ENCODE measurements at regions not wholly inside any gene's neighbourhood (a gene's known extent, or its start where the extent isn't known, plus 50 kb on each side); places are given as distances from the start of the nearest gene placed in this dataset.

GRCh38 chr6:44062771-44063560, 64.3 kb downstream of the MRPL14 start:
- peak overlapping the region; percentile 37 for H3K14ac ChIP-seq (ENCODE audit: low read length)

DNA sequence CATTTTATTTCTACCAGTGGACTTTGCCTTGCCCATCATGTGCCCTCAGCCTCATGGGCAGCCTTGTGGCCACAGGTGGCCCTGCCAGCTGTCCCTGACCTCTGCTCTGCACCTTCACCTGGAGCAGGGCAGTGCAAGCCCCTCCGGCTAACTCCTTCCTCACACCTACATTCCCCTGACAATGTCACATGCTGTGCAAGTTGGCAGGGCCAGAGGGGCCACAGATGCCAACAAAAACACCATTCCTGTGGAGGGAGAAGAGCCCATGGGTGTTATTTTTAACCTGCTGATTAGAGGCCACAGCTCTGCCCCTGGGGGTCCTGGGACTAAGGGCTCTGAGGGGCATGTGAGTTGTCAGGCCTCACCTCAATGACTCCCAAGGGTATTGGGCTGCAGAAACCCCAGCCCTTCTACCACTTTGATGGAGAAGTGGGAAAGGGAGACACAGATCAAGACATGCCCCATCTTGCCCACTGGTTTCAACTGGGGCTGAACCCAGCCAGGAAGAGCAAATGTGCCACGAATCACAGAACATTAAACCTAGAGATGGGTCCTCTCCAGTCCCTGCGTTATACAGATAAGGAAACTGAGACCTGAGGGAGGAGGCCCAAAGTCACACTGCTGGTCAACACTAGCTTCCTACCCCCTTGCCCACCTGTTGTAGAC, 65.0 kb downstream of the MRPL14 start:
- Histone ChIP-seq H3K4me1 (ENCODE audit: control insufficient read depth in 1 of 2, insufficient read depth in 2 of 2, low read length in 2 of 2) (peaks cover 38 to 43% of the 10 kb centered on the region in 2 experiments), H3K9ac (ENCODE audit: low read length) (no peak overlapping the region), H3K4ac (ENCODE audit: low read depth, low read length) (no peak overlapping the region), H3K79me2 (ENCODE audit: control insufficient read depth, insufficient read depth, low read length, poor library complexity) (no peaks in the 10 kb centered on the region), H3K4me3 (ENCODE audit: low read depth, low read length) (no peak overlapping the region), H3K14ac (ENCODE audit: low read length) (no peak overlapping the region), H3K27me3 (ENCODE audit: insufficient read depth, low read length) (no peaks in the 10 kb centered on the region), H2BK12ac (ENCODE audit: low read length) (peak overlapping the region; percentile 41), H3K4me2 (ENCODE audit: low read length) (no peak overlapping the region), H2AK5ac (ENCODE audit: low read length) (peak overlapping the region; percentile 22), H2AFZ (ENCODE audit: insufficient read depth, low read length, poor library complexity) (no peak overlapping the region), H4K8ac (ENCODE audit: low read depth, low read length) (no peak overlapping the region), H3K27ac (ENCODE audit: low read depth, low read length) (no peak overlapping the region), H3K36me3 (ENCODE audit: control insufficient read depth in 1 of 2, insufficient read depth in 2 of 2, low read length in 2 of 2) (no peaks in the 10 kb centered on the region), H2BK120ac (ENCODE audit: insufficient read depth, low read length, poor library complexity) (no peak overlapping the region), H4K91ac (ENCODE audit: low read depth, low read length) (peak overlapping the region; percentile 33), H2BK5ac (ENCODE audit: low read depth, low read length, poor library complexity) (no peak overlapping the region), H3K79me1 (ENCODE audit: low read length) (peaks cover 32% of the 10 kb centered on the region), H3K18ac (ENCODE audit: low read length) (peak overlapping the region; percentile 17), H3K9me3 (ENCODE audit: insufficient read depth, low read depth, low read length) (peaks cover 1% of the 10 kb centered on the region), H3K23ac (ENCODE audit: low read length) (no peak overlapping the region), H4K12ac (ENCODE audit: low read depth, low read length) (no peak overlapping the region)
- no CpG with 5 or more reads among the region's 3 CpGs for WGBS (ENCODE audit: extremely low coverage, insufficient coverage, insufficient read length)
- DNase-seq: no peak

More at GRCh38 chr6:44062771-44063560, 64.3 kb downstream of the MRPL14 start:
- H3K4me2 ChIP-seq (ENCODE audit: low read length): no peak overlapping the region
- H2BK120ac ChIP-seq (ENCODE audit: insufficient read depth, low read length, poor library complexity): peak overlapping the region; percentile 42
- peaks cover 31 to 35% of the 10 kb centered on the region in 2 experiments for H3K4me1 ChIP-seq (ENCODE audit: control insufficient read depth in 1 of 2, insufficient read depth in 2 of 2, low read length in 2 of 2)
- H4K8ac ChIP-seq (ENCODE audit: low read depth, low read length): no peak overlapping the region
- peak overlapping the region; percentile 60 for H2AK5ac ChIP-seq (ENCODE audit: low read length)
- peak overlapping the region; percentile 66 for H2BK12ac ChIP-seq (ENCODE audit: low read length)
- no peak overlapping the region for H4K12ac ChIP-seq (ENCODE audit: low read depth, low read length)
- H3K79me2 ChIP-seq (ENCODE audit: control insufficient read depth, insufficient read depth, low read length, poor library complexity): no peaks in the 10 kb centered on the region
- H3K18ac ChIP-seq (ENCODE audit: low read length): peak overlapping the region; percentile 24
- H2BK5ac ChIP-seq (ENCODE audit: low read depth, low read length, poor library complexity): no peak overlapping the region
- WGBS (ENCODE audit: extremely low coverage, insufficient coverage, insufficient read length): no CpG with 5 or more reads among the region's 20 CpGs
- DNase-seq: peak in 1 of 2 donors; percentile 26
- no peak overlapping the region for H3K23ac ChIP-seq (ENCODE audit: low read length)
- H3K9ac ChIP-seq (ENCODE audit: low read length): no peak overlapping the region
- H3K79me1 ChIP-seq (ENCODE audit: low read length): peaks cover 29% of the 10 kb centered on the region
- H3K27ac ChIP-seq (ENCODE audit: low read depth, low read length): no peak overlapping the region
- H3K9me3 ChIP-seq (ENCODE audit: insufficient read depth, low read depth, low read length): peaks cover 1% of the 10 kb centered on the region
- H4K91ac ChIP-seq (ENCODE audit: low read depth, low read length): peak overlapping the region; percentile 64
- no peak overlapping the region for H3K4me3 ChIP-seq (ENCODE audit: low read depth, low read length)
- no peaks in the 10 kb centered on the region for H3K36me3 ChIP-seq (ENCODE audit: control insufficient read depth in 1 of 2, insufficient read depth in 2 of 2, low read length in 2 of 2)
- H3K4ac ChIP-seq (ENCODE audit: low read depth, low read length): no peak overlapping the region
- no peaks in the 10 kb centered on the region for H3K27me3 ChIP-seq (ENCODE audit: insufficient read depth, low read length)
- peak overlapping the region; percentile 32 for H2AFZ ChIP-seq (ENCODE audit: insufficient read depth, low read length, poor library complexity)

DNA sequence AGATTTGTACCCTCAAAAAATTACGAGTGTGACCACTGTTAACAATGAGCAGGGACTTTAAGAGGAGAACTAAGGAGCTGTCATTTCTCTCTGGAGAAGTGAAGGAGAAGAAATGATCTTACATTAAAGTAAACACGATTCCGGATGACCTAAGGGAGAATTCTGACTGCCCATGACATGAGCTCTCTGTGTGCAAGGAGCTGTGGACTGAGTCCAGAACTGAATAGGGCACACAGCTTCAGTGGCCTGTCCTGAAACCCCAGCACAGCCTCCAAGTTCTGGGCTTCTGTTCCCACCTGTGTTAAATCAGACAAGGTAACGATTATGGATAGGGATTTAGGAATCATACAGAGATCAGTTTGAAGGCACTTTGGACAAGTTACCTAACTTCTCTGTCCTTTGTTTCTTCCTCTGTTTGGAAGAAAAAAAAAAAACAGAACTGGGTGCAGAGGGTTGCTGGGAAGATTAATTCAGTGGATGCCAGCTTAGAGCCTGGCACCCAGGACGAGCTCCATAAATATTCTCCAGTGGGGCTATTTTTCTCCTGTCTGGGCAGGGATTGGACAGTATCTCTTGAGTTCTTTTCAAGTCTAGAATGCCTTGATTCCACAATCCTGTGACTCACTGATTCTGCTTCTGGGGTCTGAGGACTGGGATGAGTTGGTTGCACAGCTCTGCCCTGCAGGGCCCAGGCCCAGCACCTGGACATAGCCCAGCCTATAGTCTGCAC, 65.7 kb downstream of the MRPL14 start:
- no peak overlapping the region for H2BK5ac ChIP-seq (ENCODE audit: low read depth, low read length, poor library complexity)
- H3K27ac ChIP-seq (ENCODE audit: low read depth, low read length): no peak overlapping the region
- no peaks in the 10 kb centered on the region for H3K36me3 ChIP-seq (ENCODE audit: control insufficient read depth in 1 of 2, insufficient read depth in 2 of 2, low read length in 2 of 2)
- no peak overlapping the region for H2BK120ac ChIP-seq (ENCODE audit: insufficient read depth, low read length, poor library complexity)
- H2AK5ac ChIP-seq (ENCODE audit: low read length): no peak overlapping the region
- H3K9ac ChIP-seq (ENCODE audit: low read length): no peak overlapping the region
- H3K27me3 ChIP-seq (ENCODE audit: insufficient read depth, low read length): no peaks in the 10 kb centered on the region
- H2AFZ ChIP-seq (ENCODE audit: insufficient read depth, low read length, poor library complexity): no peak overlapping the region
- no peak overlapping the region for H3K18ac ChIP-seq (ENCODE audit: low read length)
- H3K23ac ChIP-seq (ENCODE audit: low read length): no peak overlapping the region
- H4K12ac ChIP-seq (ENCODE audit: low read depth, low read length): no peak overlapping the region
- no peak overlapping the region for H3K4me2 ChIP-seq (ENCODE audit: low read length)
- no peaks in the 10 kb centered on the region for H3K79me2 ChIP-seq (ENCODE audit: control insufficient read depth, insufficient read depth, low read length, poor library complexity)
- no peak overlapping the region for H3K4ac ChIP-seq (ENCODE audit: low read depth, low read length)
- H3K9me3 ChIP-seq (ENCODE audit: insufficient read depth, low read depth, low read length): peaks cover 1% of the 10 kb centered on the region
- no peak overlapping the region for H3K14ac ChIP-seq (ENCODE audit: low read length)
- H3K4me3 ChIP-seq (ENCODE audit: low read depth, low read length): no peak overlapping the region
- no peak overlapping the region for H4K8ac ChIP-seq (ENCODE audit: low read depth, low read length)
- peak overlapping the region; percentile 33 for H4K91ac ChIP-seq (ENCODE audit: low read depth, low read length)
- peaks cover 35% of the 10 kb centered on the region for H3K79me1 ChIP-seq (ENCODE audit: low read length)
- H2BK12ac ChIP-seq (ENCODE audit: low read length): no peak overlapping the region
- peak in 1 of 2 donors; percentile 35 for DNase-seq
- H3K4me1 ChIP-seq (ENCODE audit: control insufficient read depth in 1 of 2, insufficient read depth in 2 of 2, low read length in 2 of 2): peaks cover 38 to 46% of the 10 kb centered on the region in 2 experiments
- WGBS (ENCODE audit: extremely low coverage, insufficient coverage, insufficient read length): no CpG with 5 or more reads among the region's 5 CpGs

DNA sequence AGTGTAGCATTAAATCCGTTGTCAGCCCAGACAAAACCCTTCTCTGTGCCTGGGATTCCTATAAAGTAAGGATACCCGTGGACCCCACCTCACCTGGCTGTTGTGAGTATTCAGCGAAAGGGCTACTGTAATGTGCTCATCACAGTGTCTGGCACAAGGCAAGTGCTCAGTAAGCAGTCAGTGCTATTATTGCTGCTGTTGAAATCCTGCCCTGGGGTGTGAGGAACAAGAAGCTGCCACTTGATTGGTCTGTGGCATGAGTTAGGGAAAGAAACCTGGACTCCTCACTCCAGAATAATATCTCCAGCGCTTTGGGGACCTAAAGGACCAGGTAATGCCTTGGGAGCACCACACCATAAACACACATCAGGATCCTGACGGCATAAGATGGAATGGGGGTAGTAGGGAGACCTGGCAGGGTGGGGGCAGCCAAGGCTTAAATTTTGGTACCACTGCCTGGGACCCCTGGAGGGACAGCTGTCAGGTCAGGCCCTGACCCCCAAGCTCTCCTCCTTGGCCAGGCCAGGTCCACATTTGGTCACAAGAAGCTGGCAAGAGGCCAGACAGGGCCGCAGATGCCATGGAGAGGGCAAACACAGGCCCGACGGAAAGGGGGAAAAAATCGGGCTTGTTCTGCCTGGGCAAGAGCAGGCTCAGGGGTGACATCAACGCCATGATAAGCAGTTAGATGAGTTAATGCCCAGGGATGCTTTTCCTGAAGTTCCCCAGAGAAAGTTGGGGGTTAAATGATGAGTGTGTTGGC, 66.5 kb downstream of the MRPL14 start:
- Histone ChIP-seq H3K18ac (ENCODE audit: low read length) (no peak overlapping the region), H2AFZ (ENCODE audit: insufficient read depth, low read length, poor library complexity) (no peak overlapping the region), H3K36me3 (ENCODE audit: control insufficient read depth in 1 of 2, insufficient read depth in 2 of 2, low read length in 2 of 2) (no peaks in the 10 kb centered on the region), H3K9me3 (ENCODE audit: insufficient read depth, low read depth, low read length) (peaks cover 1% of the 10 kb centered on the region), H3K14ac (ENCODE audit: low read length) (peak overlapping the region; percentile 20), H2BK12ac (ENCODE audit: low read length) (peak overlapping the region; percentile 79), H3K79me1 (ENCODE audit: low read length) (peaks cover 35% of the 10 kb centered on the region), H4K12ac (ENCODE audit: low read depth, low read length) (no peak overlapping the region), H3K23ac (ENCODE audit: low read length) (no peak overlapping the region), H3K79me2 (ENCODE audit: control insufficient read depth, insufficient read depth, low read length, poor library complexity) (no peaks in the 10 kb centered on the region), H4K91ac (ENCODE audit: low read depth, low read length) (peak overlapping the region; percentile 45), H3K27ac (ENCODE audit: low read depth, low read length) (no peak overlapping the region), H2AK5ac (ENCODE audit: low read length) (peak overlapping the region; percentile 41), H3K4me1 (ENCODE audit: control insufficient read depth in 1 of 2, insufficient read depth in 2 of 2, low read length in 2 of 2) (peaks cover 38 to 46% of the 10 kb centered on the region in 2 experiments), H4K8ac (ENCODE audit: low read depth, low read length) (no peak overlapping the region), H2BK120ac (ENCODE audit: insufficient read depth, low read length, poor library complexity) (no peak overlapping the region), H3K9ac (ENCODE audit: low read length) (no peak overlapping the region), H3K4me3 (ENCODE audit: low read depth, low read length) (no peak overlapping the region), H2BK5ac (ENCODE audit: low read depth, low read length, poor library complexity) (no peak overlapping the region), H3K4me2 (ENCODE audit: low read length) (no peak overlapping the region), H3K27me3 (ENCODE audit: insufficient read depth, low read length) (no peaks in the 10 kb centered on the region), H3K4ac (ENCODE audit: low read depth, low read length) (no peak overlapping the region)
- no peak for DNase-seq
- WGBS (ENCODE audit: extremely low coverage, insufficient coverage, insufficient read length): no CpG with 5 or more reads among the region's 10 CpGs

All from trophoblast cell (in vitro differentiated cells and primary cell).